ENCODE measurements at regions not wholly inside any gene's neighbourhood (a gene's known extent, or its start where the extent isn't known, plus 50 kb on each side); places are given as distances from the start of the nearest gene placed in this dataset.

DNA sequence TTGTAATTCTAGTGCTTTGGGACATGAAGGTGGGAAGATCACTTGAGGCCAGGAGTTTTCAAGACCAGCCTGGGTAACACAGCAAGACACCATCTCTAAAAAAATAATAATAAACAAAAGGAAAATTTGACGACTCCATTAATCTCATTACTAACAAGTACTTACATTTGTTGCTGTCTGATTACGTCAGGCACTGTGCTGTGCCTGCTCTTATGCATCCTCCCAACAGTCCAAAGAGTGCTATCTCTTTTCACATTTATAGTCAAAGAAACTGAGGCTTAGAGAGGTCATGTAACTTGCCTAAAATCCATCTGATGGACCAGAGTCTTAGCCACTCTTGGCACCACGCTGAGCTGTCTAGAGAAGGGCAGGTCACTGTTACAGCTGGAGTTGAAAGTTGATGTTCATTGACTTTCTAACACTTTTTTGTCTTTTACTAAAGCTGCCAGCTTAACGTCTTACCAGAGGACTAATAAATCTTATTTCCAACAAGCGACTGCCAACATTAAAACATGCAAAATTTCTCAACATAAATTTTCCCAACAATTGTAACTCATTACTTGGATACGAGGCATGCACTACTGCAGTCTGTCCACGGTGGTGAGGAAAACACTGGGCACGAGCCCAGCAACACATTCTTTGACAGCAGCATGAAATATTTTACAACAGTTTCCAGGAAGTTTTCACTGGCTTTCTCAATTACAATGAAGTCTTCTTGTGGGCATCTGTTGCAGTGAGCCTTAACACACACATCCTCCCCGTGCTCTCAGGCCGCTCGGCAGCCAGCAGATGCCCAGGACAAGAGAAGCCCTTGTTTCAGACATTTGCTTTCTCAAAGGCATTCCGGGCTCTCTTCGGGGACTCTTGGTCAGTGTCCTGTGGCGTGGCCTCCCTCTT lies 262.9 kb upstream of the PROX1 start:
- no peaks in the 10 kb centered on the region; the same call in 1 of the 2 replicates for H3K27me3 Mint-ChIP-seq (ENCODE audit: low read depth)
- H3K27ac Mint-ChIP-seq, result no peak overlapping the region
- DNase-seq (ENCODE audit: low spot score), result no peak
- H3K36me3 Mint-ChIP-seq, result no peaks in the 10 kb centered on the region
- POLR2A ChIA-PET, result no interaction called here
- ATAC-seq, result no peak
- no peak overlapping the region for H3K4me3 Mint-ChIP-seq
- CTCF ChIA-PET, result no interaction called here
- peaks cover 2% of the 10 kb centered on the region for H3K9me3 Mint-ChIP-seq
- TF ChIP-seq OVOL2 (CRISPR knock-in tag; IDR thresholded peaks at IDR 0.05; ENCODE audit: borderline replicate concordance), result no peak
- no peak for TF ChIP-seq PREB (CRISPR knock-in tag; IDR thresholded peaks at IDR 0.05; ENCODE audit: borderline replicate concordance)
- no peak for TF ChIP-seq CBFB (CRISPR knock-in tag; IDR thresholded peaks at IDR 0.05; ENCODE audit: low read depth)
- no peak for TF ChIP-seq TP53 (CRISPR knock-in tag; IDR thresholded peaks at IDR 0.05)
- TF ChIP-seq ZNF532 (CRISPR knock-in tag; IDR thresholded peaks at IDR 0.05; ENCODE audit: borderline replicate concordance), result no peak
- TF ChIP-seq CTCF (IDR thresholded peaks at IDR 0.05), result no peak
- no peak for TF ChIP-seq ESRRA (CRISPR knock-in tag; IDR thresholded peaks at IDR 0.05; ENCODE audit: borderline replicate concordance)
- TF ChIP-seq, protein P1, sequence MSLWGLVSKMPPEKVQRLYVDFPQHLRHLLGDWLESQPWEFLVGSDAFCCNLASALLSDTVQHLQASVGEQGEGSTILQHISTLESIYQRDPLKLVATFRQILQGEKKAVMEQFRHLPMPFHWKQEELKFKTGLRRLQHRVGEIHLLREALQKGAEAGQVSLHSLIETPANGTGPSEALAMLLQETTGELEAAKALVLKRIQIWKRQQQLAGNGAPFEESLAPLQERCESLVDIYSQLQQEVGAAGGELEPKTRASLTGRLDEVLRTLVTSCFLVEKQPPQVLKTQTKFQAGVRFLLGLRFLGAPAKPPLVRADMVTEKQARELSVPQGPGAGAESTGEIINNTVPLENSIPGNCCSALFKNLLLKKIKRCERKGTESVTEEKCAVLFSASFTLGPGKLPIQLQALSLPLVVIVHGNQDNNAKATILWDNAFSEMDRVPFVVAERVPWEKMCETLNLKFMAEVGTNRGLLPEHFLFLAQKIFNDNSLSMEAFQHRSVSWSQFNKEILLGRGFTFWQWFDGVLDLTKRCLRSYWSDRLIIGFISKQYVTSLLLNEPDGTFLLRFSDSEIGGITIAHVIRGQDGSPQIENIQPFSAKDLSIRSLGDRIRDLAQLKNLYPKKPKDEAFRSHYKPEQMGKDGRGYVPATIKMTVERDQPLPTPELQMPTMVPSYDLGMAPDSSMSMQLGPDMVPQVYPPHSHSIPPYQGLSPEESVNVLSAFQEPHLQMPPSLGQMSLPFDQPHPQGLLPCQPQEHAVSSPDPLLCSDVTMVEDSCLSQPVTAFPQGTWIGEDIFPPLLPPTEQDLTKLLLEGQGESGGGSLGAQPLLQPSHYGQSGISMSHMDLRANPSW (CRISPR knock-in tag; conservative IDR thresholded peaks at IDR 0.05; ENCODE audit: low read depth), result no peak
- TF ChIP-seq, protein P2, sequence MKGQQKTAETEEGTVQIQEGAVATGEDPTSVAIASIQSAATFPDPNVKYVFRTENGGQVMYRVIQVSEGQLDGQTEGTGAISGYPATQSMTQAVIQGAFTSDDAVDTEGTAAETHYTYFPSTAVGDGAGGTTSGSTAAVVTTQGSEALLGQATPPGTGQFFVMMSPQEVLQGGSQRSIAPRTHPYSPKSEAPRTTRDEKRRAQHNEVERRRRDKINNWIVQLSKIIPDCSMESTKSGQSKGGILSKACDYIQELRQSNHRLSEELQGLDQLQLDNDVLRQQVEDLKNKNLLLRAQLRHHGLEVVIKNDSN (CRISPR knock-in tag; IDR thresholded peaks at IDR 0.05), result no peak
- TF ChIP-seq ERG (CRISPR knock-in tag; IDR thresholded peaks at IDR 0.05), result no peak
- no peak for TF ChIP-seq ATF2 (CRISPR knock-in tag; IDR thresholded peaks at IDR 0.05; ENCODE audit: borderline replicate concordance, low read depth)
- TF ChIP-seq NFYB (CRISPR knock-in tag; conservative IDR thresholded peaks at IDR 0.05; ENCODE audit: low read depth), result no peak
- no peak for TF ChIP-seq RORB (CRISPR knock-in tag; IDR thresholded peaks at IDR 0.05)
- TF ChIP-seq E2F1 (CRISPR knock-in tag; IDR thresholded peaks at IDR 0.05), result no peak
- TF ChIP-seq GTF2I (CRISPR knock-in tag; conservative IDR thresholded peaks at IDR 0.05), result no peak
- TF ChIP-seq ZNF232 (CRISPR knock-in tag; IDR thresholded peaks at IDR 0.05), result no peak
- H3K4me1 Mint-ChIP-seq, result peaks cover 14% of the 10 kb centered on the region
